IPS-20b (cell line): ENCODE measurements at regions not wholly inside any gene's neighbourhood (a gene's known extent, or its start where the extent isn't known, plus 50 kb on each side); places are given as distances from the start of the nearest gene placed in this dataset.

Source experiments
- H3K27ac ChIP-seq: one replicate; pipeline ENCODE4 v1.5.1; 2013; ENCODE audit warnings: low read length
- H3K27me3 ChIP-seq: 2 replicates; pipeline ENCODE4 v1.6.1; 2013; ENCODE audit warnings: mild to moderate bottlenecking, low read length, inconsistent platforms; ENCODE audit not compliant: insufficient read depth
- H3K36me3 ChIP-seq: 2 replicates; pipeline ENCODE4 v1.6.1; 2013; ENCODE audit warnings: low read depth, mild to moderate bottlenecking, inconsistent platforms, low read length, moderate library complexity; ENCODE audit not compliant: insufficient read depth
- H3K4me1 ChIP-seq: 2 replicates; pipeline ENCODE4 v1.6.1; 2013; ENCODE audit warnings: mild to moderate bottlenecking, control low read depth, inconsistent platforms, low read length, moderate library complexity; ENCODE audit not compliant: insufficient read depth
- H3K4me3 ChIP-seq: 2 replicates; pipeline ENCODE4 v1.5.1; 2013; ENCODE audit warnings: mild to moderate bottlenecking, low read length, inconsistent platforms
- H3K9ac ChIP-seq: 2 replicates; pipeline ENCODE4 v1.6.1; 2013; ENCODE audit warnings: low read depth, mild to moderate bottlenecking, inconsistent platforms, low read length, moderate library complexity
- H3K9me3 ChIP-seq: 2 replicates; pipeline ENCODE4 v1.6.1; 2013; ENCODE audit warnings: mild to moderate bottlenecking, low read depth, low read length, inconsistent platforms; ENCODE audit not compliant: insufficient read depth

DNA sequence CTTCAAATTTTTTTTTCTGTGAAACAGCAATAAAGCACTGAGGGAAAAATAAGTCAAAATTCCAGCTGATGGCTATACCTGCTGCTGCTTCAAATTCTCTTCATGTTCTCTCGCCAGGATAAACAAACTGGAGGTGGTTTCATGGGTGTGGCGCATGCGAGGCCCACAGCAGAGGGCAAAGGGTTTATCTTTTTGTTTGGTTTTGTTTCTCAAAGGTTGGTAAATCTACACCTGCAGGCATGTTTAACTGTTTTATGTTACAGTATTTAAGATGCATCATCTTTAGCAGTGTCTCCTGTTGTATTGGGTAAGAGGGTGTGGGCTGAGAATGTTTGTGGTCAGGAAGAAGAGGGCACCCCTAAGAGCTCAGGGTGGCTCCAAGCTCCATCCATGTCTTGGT lies 342.2 kb downstream of the CDH26 start:
- no peak overlapping the region for H3K27ac ChIP-seq
- no peak overlapping the region for H3K4me3 ChIP-seq
- no peak overlapping the region for H3K9ac ChIP-seq
- H3K4me1 ChIP-seq = peaks cover 5% of the 10 kb centered on the region; the same call in 1 of the 2 replicates
- no peaks in the 10 kb centered on the region; the same call in 1 of the 2 replicates for H3K27me3 ChIP-seq
- H3K9me3 ChIP-seq = no peaks in the 10 kb centered on the region
- H3K36me3 ChIP-seq = no peaks in the 10 kb centered on the region

DNA sequence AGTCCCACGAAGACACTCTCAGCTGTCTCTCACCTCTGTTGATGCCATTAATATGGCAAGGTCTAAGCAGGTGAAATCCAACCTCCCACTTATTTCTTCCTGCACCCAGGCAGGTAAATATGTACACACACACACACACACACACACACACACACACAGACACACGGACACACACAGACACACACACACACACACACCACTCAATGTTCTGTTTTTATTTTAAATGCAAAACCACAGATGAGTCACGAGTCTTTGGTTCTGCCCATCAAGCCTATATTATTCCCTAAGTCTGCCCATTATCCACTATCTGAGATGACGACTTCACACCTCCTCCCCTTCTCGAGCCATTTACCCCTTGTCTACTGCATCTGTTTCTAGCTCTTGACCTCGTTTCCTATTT lies 344.7 kb downstream of the CDH26 start:
- Histone ChIP-seq H3K9me3 (no peaks in the 10 kb centered on the region), H3K4me1 (peaks cover 5% of the 10 kb centered on the region; the same call in 1 of the 2 replicates), H3K36me3 (no peaks in the 10 kb centered on the region), H3K9ac (no peak overlapping the region), H3K4me3 (no peak overlapping the region), H3K27me3 (no peaks in the 10 kb centered on the region; the same call in 1 of the 2 replicates), H3K27ac (no peak overlapping the region)

DNA sequence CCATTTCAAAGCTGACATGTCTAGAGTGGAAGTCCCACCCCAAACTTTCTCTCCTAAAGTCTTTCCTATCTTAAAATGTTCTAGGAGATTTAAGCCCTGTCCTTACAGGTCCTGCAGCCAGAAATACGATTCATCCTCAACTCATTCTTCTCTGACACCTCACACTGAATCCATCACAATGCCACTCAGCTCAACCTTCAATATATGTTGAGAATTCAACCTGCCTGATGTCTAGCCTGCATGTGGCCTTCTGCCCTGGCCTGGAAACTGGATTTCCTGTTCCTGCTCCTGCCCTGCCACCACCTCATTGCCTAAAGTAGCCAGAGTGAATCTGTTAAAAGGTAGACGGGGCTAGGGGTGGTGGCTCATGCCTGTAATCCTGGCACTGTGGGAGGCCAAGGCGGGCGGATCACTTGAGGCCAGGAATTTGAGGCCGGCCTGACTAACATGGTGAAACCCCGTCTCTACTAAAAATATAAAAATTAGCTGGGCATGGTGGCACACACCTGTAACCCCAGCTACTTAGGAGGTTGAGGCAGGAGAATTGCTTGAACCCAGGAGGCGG lies 345.9 kb downstream of the CDH26 start:
- Histone ChIP-seq H3K4me1 (peaks cover 5% of the 10 kb centered on the region; the same call in 1 of the 2 replicates), H3K9me3 (no peaks in the 10 kb centered on the region)

DNA sequence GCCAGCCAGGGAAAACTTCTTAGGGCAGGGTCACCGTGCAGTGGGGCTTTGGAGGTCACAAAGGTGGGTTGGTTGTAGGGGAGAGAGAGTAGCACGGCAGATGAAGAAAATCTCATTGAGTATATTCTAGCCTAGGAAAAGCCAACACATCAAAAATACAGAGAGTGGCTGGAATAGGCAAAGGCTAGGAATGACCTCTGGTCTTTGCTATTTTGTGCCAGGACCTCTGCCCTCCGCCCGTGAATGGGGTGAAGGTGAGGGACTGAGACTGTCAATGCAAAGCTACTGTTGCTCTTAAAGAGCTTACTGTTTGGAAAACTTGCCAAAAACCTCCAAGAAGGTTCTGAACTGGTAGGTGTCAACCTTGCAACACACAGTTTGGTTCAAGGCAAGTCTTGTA lies 346.7 kb downstream of the CDH26 start:
- H3K9ac ChIP-seq = no peak overlapping the region
- no peaks in the 10 kb centered on the region for H3K36me3 ChIP-seq
- H3K4me3 ChIP-seq = no peak overlapping the region
- no peak overlapping the region for H3K27ac ChIP-seq
- H3K9me3 ChIP-seq = no peaks in the 10 kb centered on the region
- peaks cover 5% of the 10 kb centered on the region; the same call in 1 of the 2 replicates for H3K4me1 ChIP-seq
- H3K27me3 ChIP-seq = no peaks in the 10 kb centered on the region; the same call in 1 of the 2 replicates

More for the DNA sequence above, 345.9 kb downstream of the CDH26 start:
- Histone ChIP-seq H3K4me3 (no peak overlapping the region), H3K27me3 (no peaks in the 10 kb centered on the region; the same call in 1 of the 2 replicates), H3K9ac (no peak overlapping the region), H3K36me3 (no peaks in the 10 kb centered on the region), H3K27ac (no peak overlapping the region)

DNA sequence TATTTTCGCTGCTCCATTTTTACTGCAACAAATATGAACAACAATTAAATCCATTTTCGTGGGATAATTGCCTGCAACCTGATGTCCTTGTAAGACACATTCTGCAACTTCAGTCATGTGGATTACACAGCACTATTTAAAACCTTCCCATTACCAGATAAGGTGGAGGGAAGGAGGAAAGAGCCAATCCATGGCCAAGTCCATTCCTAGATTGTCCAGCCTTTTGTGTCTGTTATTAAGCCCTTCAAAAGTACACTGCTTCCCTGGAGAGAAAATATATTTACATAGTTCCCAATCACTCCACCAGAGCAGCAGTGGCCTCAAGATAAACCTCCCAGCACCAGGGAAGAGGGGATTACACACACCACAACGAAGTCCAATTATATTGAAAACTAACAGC lies 347.9 kb downstream of the CDH26 start:
- Histone ChIP-seq H3K27ac (no peak overlapping the region), H3K9ac (no peak overlapping the region), H3K4me3 (no peak overlapping the region), H3K9me3 (no peaks in the 10 kb centered on the region), H3K36me3 (no peaks in the 10 kb centered on the region), H3K4me1 (peaks cover 5% of the 10 kb centered on the region; the same call in 1 of the 2 replicates), H3K27me3 (no peaks in the 10 kb centered on the region; the same call in 1 of the 2 replicates)

DNA sequence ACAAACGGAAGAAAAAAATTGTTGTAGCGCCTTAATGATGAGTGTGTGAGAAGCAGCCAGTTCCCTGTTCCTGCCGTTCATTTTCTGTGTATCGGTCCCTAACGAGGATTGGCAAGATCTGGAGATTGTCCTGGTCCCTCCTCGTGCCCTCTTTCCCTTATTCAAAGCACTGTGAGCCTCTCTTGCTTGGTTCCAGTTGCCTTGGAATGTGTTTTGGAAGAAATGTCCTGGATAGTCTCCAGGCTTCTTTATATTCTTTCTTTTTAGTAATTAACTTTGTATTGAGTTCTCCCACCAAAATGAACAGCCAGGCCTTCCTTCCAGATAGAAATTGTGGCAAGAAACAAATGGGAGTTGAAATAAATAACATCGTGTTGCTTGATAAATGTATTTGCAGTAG lies 348.3 kb downstream of the CDH26 start:
- Histone ChIP-seq H3K27ac (no peak overlapping the region), H3K9ac (no peak overlapping the region), H3K4me3 (no peak overlapping the region), H3K36me3 (no peaks in the 10 kb centered on the region), H3K4me1 (peaks cover 5% of the 10 kb centered on the region; the same call in 1 of the 2 replicates), H3K9me3 (no peaks in the 10 kb centered on the region), H3K27me3 (no peaks in the 10 kb centered on the region; the same call in 1 of the 2 replicates)

DNA sequence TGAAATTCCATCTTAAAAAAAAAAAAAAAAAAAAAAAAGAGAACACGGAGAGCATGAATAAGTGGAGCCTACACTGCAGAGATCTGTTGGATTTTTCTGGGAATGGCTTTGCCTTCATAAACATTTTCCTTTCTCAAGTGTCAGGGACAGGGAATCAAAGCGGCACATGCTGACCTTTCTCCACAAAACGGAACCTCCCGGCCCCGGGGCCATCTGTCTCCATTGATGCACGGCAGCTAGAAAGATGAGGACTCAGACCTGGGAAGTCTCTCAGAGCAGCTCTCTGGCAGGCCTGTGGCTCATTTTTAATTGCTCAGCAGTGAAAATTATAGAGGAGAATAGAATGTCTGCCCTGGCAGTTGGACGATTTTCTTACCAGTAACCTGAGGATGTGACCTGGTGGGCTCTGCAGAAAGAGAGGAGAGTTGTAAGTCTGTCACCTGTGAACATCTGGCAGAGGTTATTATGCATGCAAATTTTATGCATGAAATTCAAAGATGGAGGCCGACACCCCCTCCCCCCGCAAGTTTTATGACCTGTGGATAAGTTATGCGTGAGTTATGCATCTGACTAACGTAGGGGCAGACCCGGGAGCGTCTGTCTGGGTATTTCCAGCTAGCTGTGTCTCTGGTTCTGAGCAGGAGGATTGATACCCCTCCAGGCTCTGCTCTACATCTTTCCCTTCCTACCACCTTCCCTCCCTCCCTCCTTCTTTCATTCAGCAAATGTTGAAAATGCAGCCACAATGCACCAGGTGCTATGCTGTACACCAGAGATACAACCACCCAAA lies 352.5 kb downstream of the CDH26 start:
- Histone ChIP-seq H3K27ac (no peak overlapping the region), H3K4me1 (no peaks in the 10 kb centered on the region), H3K9ac (no peak overlapping the region), H3K9me3 (no peaks in the 10 kb centered on the region), H3K4me3 (no peak overlapping the region), H3K27me3 (no peaks in the 10 kb centered on the region), H3K36me3 (no peaks in the 10 kb centered on the region)

DNA sequence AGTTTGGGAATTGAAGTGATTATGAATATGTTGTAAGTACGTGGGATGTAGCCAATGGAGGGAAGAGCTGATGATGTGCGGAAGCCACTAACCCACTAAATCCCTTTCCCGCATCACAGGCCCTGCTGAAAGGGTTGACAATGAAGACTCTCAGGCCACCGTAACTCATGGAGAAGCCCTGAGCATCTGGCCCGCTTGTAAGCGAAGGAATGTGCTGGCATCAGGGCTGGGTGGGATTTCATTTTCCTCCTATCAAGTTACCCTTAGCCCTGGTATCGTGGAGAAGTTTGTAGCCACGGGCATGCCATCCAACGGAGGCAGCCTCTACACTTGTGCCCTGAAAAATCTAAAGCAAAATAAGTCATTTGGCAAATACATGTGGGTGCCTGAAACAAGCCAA lies 355.0 kb downstream of the CDH26 start:
- no peaks in the 10 kb centered on the region for H3K27me3 ChIP-seq
- no peaks in the 10 kb centered on the region for H3K9me3 ChIP-seq
- no peak overlapping the region for H3K4me3 ChIP-seq
- no peak overlapping the region for H3K9ac ChIP-seq
- H3K4me1 ChIP-seq = no peaks in the 10 kb centered on the region
- no peaks in the 10 kb centered on the region for H3K36me3 ChIP-seq
- H3K27ac ChIP-seq = no peak overlapping the region

DNA sequence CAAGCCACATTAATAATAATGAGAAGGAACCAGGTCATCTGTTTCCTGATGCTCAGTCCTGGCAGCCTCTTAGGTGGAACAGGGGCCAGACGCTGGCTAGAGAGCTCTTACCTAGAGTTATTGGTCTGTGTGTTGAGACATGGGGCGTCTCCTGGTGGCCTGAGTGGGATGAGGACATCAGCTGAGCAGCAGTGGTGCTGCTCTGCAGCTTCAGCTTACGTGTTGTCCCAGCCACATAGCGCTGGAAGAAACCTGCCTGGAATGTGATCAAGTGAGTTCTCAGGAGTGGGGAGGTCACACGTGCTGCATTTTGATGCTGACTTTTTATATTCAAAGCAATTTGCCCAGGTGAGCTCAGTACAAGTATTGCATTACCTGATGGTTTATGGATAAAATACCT lies 355.4 kb downstream of the CDH26 start:
- Histone ChIP-seq H3K4me1 (no peaks in the 10 kb centered on the region), H3K36me3 (no peaks in the 10 kb centered on the region), H3K9ac (no peak overlapping the region), H3K4me3 (no peak overlapping the region), H3K9me3 (no peaks in the 10 kb centered on the region), H3K27me3 (no peaks in the 10 kb centered on the region), H3K27ac (no peak overlapping the region)

DNA sequence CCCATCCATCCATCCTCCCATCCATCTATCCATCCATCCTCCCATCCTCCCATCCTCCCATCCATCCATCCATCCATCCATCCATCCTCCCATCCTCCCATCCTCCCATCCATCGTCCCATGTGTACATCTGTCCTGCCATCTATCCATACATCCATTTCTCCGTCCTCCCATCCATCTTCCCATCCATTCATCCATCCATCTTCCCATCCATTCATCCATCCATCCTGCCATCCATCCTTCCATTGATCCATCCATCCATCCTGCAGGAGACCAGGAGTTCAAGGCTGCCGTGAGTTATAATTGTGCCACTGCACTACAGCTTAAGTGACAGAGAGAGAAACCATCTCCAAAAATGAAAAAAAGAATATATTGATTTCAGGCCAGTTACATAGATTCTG lies 356.5 kb downstream of the CDH26 start:
- no peaks in the 10 kb centered on the region for H3K27me3 ChIP-seq
- no peak overlapping the region for H3K9ac ChIP-seq
- no peak overlapping the region for H3K4me3 ChIP-seq
- no peak overlapping the region for H3K27ac ChIP-seq
- no peaks in the 10 kb centered on the region for H3K36me3 ChIP-seq
- no peaks in the 10 kb centered on the region for H3K9me3 ChIP-seq
- no peaks in the 10 kb centered on the region for H3K4me1 ChIP-seq

DNA sequence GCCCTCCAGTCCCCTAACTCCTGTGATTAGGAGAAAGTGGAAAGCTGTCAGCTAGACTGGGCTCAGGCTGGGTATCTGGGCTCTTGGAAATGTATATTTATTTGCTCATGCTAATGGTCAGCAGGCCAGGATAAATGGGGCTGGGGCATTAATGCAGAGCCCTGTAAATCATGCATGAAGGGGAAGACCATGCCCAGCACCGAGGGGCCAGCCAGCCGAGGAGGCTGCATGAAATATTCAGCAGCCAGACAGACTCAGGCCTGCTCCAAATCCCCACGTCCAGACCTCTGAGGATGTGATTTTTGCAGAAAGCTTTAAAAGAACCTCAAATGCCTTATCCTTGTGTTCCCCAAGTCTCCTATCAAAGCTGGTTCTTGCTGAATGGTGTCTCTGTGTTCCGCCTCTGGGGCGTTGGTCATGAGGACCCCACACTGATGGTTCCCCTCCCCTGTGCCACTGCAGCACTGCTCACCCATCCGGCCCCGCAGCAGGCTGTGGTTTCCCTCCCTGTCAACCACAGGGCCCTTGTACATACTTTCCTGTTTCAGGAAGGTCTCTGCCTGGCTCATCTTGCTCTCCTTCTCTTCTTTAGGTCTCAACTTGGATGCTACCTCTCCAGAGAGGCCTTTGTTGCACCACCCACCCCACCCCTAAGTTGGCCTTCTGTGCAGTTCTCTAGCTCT lies 358.4 kb downstream of the CDH26 start:
- no peaks in the 10 kb centered on the region for H3K36me3 ChIP-seq
- H3K9ac ChIP-seq = no peak overlapping the region
- no peaks in the 10 kb centered on the region for H3K9me3 ChIP-seq
- no peaks in the 10 kb centered on the region for H3K4me1 ChIP-seq
- H3K27ac ChIP-seq = no peak overlapping the region
- H3K4me3 ChIP-seq = no peak overlapping the region
- no peaks in the 10 kb centered on the region for H3K27me3 ChIP-seq
